DMS 273 treated with DMSO at 0.1 percent for 48 hours (cell line): ENCODE measurements at regions not wholly inside any gene's neighbourhood (a gene's known extent, or its start where the extent isn't known, plus 50 kb on each side); places are given as distances from the start of the nearest gene placed in this dataset.

Experiments used
- DNase-seq: peaks from one replicate; lab custom pipeline; 2025; lab: John Stamatoyannopoulos, UW

DNA sequence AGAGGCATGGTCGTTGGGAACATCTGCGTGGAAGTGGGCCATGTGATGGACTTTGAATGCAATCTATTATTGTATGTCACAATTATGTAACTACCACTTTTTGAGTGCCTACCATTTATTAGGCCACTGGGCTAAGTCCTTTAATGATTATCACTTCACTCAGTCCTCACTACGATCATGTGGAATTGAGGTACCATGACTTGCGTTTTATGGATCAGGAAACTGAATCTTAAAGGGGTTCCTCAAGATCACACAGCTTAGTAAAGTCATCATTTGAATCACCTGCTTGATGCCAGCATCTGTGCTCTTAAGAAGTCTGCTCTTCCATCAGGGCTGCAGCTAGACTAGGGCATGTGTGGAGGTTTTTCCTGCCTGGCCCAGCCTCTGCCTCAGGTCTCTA is 136.7 kb downstream of the DAD1 start:
- DNase-seq = no peak

- no peak for DNase-seq
Measured at GRCh38 chr14:22450266-22450665, 138.8 kb downstream of the DAD1 start.

DNA sequence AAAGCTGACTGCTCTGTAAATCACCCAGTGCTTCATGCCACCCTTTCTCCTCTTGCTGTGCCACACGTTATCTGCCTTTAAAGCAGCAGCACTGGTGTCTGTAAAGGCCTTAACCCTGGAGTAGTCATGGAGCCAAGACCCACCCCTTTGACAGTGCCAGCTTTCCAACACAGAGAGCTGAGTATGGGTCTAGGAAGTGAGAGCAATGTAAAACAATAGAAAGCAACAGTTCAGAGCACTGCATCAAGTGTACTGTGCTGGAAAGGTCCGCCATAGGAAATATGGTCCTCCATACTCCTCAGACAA is 139.5 kb downstream of the DAD1 start:
- no peak for DNase-seq

GRCh38 chr14:22448905-22449599 is 140.0 kb downstream of the DAD1 start:
- DNase-seq = no peak

DNA sequence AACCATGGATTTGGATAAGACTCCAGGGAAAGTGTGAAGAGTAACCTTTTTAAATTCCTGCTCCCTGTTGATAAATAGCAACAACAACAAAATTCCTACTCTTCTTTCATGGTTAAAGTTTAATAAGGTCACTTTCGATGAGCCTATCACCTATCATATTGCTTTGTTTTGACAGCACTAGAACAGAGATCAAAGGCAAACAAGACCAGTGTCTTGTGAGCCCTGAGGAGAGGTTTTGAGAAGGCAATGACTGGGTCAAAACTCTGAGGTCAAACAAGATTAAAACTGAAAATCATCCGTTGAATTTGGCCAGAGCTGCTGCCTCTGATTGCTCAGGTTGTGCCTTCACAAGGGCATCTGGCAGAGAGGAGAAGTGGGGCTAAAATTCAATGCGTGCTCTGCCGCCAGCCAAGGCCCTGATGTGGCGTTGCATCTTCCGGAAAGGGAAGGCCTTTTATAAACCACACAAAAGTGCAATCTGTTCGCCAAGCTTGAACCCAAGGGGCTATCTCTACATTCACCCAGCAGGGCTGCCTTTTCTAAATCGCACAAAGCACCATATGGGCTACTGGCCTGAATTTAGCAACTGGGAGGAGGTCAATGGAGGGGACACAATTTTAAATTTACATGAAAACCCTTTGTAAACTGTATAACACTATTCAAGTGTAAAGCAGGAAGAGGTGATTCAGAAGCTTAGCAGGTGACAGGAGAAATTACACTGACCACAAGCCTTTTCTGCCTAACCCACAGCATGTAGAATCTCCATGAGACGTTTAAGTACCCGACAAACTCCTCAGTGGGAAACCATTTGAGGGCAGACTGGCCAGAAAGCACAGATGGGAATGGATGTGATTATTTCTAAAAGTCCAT is 140.8 kb downstream of the DAD1 start:
- DNase-seq = peak; percentile 69

DNA sequence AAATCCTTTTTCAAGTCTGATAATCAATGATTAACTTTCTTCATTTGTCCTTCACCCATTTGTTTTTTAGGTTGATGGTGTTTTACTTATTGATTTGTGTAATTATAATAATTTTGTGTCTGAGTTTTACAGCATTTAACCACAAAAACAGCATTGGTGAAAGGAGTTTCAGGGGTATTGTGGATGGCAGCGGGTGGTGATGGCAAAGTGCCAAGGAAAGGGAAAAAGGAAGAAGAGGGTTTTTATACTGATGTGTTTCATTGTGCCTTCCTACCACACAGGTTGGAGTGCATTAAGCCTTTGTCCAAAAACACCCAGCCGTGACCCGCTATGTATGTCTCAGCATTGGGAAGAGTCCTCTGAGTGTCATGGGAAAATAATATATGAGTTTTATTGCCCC is 150.3 kb downstream of the DAD1 start:
- no peak for DNase-seq

GRCh38 chr14:22434901-22435550 is 154.0 kb downstream of the DAD1 start:
- DNase-seq = peak; percentile 83

- no peak for DNase-seq
Measured at GRCh38 chr14:22434030-22434429, 155.0 kb downstream of the DAD1 start.

- peak; percentile 81 for DNase-seq
Measured at GRCh38 chr14:22433069-22433468, 156.0 kb downstream of the DAD1 start.

DNA sequence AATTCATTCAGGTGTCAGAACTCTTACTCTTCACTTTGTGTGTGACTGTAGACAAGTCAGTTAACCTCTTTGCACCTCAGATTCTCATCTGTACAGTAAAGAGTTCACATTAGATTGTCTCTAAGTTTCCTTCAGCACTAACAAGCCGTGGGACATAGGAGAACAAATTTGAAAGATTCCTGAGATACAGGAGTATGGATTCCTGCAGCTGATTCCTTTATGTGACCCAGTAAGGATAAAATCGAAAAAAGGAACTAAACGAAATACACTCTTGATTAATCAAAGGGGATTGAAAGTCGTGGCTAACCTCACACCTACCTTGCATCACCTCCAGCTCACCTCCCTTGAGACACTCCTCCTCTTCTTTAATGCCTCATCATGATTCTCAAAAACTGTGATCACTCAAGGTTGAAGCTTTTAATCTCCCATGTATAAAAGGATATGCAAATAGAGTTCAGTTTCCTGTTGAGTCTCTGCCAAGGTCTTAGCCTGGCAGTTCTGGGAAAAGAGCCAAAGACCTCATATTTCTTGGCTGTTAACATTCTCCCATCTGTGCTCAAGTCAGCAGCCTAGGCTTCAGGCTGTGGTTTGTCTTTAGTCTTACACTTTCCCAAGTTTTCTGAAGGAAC is 156.6 kb downstream of the DAD1 start:
- DNase-seq = peak; percentile 98

DNA sequence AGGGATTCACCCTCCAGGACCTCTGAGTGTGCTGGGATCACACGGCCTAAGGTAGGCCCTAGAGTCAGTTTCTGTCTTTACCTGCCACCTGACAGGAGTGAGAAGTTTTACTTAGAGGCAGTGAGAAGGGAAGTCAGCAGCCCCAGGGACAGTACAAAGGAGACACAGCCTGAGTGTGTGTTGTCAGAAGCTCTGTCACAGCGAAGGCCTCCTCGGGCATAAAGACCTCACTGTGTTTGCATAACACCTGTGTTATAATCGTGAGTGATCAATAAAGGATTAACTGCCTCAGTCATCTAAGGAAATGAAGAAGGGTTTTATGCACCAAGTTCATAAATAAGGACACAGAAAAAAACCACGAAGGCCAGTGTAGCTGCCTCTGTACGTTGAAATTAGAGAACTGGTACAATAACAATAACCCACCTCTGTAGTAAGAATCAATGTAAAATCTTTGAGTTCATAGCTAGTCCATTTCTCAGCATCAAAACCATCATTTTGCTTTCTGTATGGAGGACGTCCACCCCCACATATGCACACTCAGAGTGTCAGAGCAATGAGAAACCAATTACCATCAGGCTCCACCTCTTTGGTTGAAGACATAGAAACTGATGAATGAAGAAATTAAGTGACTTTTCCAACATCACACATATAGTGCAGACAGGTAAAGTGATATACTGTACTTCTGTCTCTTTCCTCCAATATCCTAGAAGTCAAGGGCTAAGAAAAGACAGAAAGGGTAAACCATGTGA is 159.3 kb downstream of the DAD1 start:
- DNase-seq = no peak

DNA sequence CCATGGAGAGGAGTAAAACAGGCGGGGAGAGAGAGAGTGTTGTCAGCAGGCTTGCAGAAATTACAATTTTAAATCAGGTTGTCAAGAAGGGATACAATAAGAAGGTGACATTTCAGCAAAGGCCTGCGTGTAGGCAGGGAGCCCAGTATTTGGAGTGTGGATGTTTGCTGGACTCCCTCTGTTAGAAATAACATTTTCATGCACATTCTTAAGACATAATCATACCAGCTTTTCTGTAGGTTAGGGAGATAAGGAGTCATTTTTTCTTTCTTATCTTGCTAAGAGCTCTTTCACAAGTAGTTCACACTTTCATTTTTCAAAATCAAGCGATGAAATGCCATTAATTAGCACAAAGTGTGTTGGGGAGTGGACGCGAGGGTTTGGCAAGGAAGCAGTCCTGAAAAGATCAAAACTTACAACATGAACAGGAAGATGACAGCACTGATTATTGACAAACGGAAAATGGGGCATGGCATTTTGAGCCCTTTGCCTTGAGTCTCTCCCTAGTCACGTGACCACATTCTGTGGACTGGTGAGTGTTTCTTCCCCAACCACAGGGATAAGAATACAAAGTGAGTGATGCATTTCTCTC is 160.2 kb downstream of the DAD1 start:
- no peak for DNase-seq

DNA sequence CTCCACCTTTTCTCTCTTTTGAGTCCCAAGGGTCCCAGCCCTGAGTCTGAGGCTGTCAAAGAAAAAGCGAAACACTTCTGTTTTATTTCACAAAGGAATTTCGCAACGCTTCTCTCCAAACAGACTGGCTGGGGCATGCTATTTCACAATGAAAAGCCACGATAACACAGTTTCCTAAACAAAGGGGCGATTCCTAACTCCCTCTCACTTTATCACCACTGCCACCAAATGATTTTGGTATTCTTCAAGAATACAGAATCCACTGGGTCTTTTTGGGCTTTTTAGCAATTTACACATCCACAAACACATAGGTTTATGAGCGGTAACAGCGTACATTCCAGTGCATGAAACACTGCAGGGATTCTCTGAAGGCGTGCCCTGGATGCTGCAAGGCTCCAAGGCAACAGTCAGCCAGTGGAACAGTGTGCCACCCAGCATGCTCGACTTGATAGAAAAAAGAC is 161.2 kb downstream of the DAD1 start:
- DNase-seq = no peak

DNA sequence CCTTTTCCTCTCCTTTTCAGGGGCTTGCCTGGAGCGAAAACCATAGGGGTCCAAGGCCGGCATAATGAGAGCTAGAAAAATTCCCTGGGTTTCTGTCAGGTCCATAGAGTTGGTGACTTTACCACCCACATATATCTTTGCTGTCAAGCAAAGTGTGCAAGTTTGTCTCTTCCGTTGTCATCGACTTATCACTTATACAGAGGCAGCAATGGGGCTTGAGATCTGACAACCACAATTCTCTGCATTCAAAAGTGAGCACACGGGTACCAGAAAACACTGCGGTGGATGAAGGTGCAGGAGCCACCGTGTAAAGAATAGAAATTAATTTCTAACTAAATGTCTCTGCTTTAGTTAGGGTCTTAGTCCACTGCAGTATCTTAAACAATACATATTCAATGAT is 162.3 kb downstream of the DAD1 start:
- DNase-seq = no peak

GRCh38 chr14:22423958-22424357 is 165.1 kb downstream of the DAD1 start:
- no peak for DNase-seq

DNA sequence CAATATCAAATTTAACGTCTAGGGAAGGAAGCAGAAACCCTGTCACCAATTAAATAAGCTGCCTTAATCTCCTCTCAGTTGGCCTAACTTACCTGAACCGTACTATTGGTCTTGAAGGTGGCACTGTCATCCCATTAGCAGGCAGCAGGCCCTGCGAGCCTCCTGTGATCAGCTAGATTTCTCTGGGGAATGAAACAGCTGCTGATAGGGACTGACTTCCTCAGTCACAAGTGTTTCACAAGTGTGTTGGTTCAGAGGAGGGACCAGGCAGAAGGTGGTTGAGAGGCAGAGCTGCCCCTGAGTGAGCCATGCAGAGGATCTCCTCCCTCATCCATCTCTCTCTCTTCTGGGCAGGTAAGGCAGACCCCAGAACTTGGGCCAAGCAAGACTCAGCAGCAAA is 166.8 kb downstream of the DAD1 start:
- DNase-seq = no peak

- no peak for DNase-seq
Measured at GRCh38 chr14:22420598-22421186, 168.3 kb downstream of the DAD1 start.

GRCh38 chr14:22419620-22420019 is 169.4 kb downstream of the DAD1 start:
- DNase-seq = no peak

DNA sequence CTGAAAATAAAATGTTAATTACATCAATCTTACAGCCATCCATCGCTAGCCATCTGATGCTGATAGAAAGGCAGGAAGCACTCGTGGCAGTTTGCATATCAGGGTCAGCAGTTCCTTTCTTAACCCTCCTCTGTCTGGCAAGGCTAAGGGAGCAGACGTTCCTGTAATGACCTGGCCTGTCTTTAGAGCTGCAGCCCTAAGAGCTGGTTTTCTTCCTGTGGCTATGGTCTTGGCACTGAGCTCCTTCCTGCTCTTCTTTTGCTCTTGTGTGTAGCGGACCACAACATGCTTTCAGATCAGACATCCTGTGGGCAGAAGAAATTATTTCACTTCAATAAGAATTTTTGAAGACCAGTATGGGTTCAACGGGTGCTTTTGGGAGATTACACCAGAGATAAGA is 170.4 kb downstream of the DAD1 start:
- no peak for DNase-seq

GRCh38 chr14:22417914-22418313 is 171.1 kb downstream of the DAD1 start:
- DNase-seq = no peak

- DNase-seq = no peak
Measured at GRCh38 chr14:22416193-22416592, 172.8 kb downstream of the DAD1 start.
